ENCODE measurements at regions not wholly inside any gene's neighbourhood (a gene's known extent, or its start where the extent isn't known, plus 50 kb on each side); places are given as distances from the start of the nearest gene placed in this dataset.

DNA sequence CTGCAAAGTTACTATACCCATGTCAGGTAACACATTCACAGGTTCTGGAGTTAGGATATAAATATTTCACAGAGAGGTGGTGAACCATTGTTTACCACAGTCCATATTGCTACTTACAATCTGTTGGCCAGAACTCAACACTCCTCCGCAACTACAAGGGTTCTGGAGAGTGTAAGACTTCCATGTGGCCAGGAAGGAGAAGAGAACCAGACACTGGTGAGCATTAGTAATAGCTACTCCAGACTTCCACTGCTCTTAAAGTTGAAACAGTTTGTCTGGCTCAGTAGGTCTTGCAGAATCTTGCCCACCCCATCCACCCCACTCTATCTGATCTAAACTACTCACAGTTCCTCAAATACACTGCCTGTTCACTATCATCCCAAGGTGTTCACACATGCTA, 369.6 kb downstream of the DUSP6 start:
- no peak for DNase-seq

DNA sequence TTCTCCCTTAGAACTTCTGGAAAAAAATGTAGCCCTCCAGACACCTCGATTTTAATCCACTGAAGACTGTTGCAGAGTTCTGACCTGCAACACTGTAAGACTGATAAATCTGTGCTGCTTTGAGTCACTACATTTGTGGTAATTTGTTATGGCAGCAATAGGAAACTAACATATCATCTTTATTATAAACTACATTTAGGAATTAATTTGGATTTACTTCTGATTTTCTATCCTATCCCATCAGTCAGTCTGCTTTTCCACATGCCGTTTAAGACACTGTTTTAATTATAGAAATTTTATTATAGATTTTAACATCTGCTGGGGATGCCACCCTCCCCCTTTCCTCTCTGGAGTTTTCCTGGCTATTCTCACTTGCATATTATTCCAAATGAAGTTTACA, 375.2 kb downstream of the DUSP6 start:
- no peak for DNase-seq

DNA sequence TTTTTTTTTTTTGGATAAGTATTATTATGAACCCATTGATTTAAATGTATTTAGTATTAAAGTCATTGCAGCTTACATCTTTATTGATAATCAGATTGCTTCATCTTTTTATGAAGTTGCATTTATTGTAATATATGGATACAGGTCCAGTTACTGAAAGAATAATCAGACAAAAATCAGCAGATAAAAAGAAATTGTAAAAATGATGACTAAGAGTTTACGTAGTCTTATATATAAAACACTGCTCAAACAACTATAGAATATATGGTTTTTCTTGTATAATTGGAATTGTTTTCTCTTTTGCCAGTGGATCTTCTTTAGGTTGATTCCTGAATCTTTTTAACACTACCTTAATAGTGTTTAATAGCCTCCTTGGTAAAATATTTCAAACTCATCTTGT, 378.3 kb downstream of the DUSP6 start:
- no peak for DNase-seq

DNA sequence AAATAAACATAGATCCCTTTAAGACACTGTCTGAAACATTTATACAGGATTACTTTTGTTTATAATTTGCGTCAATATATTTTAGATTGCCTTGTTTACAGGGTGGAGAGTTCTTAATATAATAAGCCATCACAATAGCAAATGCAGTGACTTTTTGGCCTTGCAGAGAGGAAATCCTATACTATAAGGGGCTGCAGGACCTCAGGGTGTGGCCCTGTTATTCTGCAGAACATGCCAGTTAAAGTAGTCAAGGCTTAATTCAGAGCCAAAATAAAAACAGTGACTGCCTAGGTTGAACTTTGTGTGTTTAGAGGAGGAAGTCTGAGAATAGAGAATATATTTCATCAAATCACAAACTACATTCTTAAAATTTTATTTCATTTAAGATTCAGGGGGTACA, 381.6 kb downstream of the DUSP6 start:
- no peak for DNase-seq

DNA sequence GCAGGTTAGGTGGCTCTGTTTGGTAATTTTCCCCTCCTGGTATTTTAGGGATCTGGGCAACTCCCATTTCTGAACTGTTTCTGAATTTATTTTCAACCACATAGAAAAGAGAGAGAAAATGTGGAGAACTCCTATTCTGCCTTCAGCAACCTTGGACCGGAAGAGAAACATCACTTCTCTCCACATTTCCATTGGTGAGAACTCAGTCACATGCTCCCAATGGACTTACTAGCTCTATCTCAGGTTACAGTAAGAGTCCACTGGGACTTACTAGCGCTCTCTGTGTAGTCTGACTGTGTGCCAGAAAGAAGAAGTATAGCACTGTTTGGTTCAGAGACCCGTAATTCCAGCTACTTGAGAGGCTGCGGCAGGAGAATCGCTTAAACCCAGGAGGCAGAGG, 383.2 kb downstream of the DUSP6 start:
- no peak for DNase-seq

DNA sequence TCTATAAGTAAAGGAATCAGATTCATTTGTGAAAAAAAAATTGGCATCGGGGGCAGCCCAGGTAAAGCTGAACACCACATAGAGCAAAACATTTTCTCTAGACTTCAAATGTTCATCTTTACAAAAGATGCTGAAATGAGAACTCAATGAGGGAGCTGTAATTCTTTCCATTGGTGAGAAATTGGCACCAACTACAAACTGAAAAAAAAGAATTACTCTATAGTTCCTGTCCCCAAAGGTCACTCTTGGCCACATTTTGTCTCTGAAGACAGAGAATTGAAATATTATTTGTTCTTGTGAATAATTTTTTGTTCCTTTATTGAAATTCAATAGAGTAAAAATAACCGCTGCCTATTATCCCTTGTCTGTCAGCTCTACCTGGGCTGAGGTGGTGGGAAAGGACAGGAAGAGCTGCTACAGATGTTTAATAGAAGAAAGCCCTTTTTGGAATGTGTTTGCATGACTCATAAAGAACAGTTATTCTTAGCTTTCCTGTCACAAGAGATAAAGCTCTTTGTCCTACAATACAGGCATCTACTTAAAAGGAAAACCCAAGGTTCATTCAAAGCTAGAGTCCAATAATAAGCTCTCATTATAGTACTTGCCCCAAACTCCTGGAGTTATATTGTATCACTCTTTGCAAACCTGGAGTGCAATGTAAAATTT, 380.1 kb upstream of the KITLG start:
- no peak for DNase-seq

DNA sequence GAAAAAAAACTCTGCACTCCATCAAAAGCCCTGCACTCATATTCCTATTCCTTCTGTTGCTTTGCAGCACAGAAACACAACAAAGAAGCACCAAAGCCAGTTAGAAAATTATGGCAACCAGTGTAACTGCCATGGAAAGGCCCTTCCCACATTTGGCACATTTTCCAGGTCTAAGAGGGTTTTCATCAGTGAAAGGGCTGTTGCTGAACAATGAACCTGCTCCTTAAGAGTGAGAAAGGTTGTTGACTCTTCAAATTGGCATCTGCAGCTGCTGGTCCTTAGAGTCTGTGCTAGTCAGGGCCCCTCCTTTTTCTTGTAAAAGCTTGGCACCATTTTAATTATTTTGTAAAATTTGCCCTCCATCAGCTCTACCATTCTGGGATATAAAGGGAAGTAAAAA, 378.7 kb upstream of the KITLG start:
- no peak for DNase-seq

DNA sequence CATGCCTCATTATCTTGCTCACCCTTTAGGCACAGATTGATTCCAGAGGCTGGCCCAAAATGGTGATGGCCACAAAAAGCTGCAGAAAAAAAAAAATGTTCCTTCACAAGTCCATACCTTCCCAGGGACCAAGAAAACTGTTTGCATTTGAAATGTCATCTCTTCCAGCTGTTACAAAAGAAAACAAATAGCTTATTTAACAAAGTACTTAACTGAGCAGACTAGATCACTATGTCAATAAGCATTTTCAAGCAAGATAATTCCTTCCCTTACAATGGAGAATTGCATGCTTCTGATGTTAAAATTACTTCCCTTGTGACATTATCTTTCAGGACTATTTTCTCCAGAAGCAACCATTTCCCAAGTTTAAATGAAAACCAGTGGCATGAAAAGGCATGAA, 377.9 kb upstream of the KITLG start:
- no peak for DNase-seq

DNA sequence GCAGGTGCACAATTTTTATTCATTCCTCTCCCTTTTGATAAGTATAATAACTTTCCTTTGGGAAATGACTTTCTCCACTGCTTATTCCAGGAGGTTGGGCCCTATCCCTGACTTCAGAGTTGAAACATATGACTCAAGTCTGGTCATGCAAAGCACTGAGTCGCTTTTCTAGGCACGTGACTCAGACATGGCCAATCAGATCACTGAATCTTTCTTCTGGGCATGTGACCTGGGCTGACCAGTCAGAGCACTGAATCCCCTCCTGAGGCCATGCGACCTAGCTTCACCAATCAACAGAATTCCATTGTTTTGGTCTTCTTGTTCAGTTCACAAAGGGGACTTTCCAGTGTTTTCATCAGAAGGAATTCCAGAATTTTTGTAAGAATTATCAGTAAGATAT, 377.1 kb upstream of the KITLG start:
- no peak for DNase-seq

DNA sequence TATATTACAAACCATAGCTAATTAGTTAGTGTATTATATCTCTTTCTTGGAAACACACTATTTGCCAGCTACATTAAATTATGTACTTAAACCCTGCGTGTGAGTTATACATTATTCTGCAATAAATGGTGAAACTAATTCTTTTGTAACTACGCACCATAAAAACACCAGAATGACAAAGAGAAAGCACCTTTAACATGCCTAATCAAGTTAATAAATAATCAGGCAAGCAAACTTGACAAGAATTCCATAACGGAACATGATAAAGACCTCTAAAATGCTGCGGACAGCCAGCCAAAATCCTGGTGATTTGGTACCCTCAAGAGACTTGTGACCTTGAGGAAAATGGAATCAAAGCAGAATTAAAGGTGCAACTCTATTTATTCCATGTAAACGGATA, 375.3 kb upstream of the KITLG start:
- DNase-seq = no peak

DNA sequence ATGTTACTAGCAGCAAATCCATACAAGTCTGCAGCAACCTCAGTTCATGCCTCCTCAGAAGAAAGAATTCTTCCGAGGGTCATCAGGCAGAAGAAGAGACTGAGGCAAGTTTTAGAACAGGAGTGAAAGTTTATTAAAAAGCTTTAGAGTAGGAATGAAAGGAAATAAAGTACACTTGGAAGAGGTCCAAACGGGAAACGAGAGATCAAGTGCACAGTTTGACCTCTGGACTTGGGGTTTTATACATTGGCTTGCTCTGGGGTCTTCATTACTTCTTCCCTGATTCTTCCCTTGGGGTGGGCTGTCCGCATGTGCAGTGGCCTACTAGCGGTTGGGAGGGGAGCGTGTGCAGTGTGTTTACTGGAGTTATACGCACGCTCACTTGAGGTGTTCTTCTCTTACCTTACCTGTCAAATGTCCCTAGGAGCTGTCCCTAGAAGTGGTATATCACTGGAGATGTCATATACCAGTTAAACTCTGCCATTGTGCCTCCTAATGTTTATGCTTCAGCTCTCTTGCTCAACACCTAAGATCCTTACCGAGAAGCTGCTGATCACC, 372.8 kb upstream of the KITLG start:
- DNase-seq = no peak

DNA sequence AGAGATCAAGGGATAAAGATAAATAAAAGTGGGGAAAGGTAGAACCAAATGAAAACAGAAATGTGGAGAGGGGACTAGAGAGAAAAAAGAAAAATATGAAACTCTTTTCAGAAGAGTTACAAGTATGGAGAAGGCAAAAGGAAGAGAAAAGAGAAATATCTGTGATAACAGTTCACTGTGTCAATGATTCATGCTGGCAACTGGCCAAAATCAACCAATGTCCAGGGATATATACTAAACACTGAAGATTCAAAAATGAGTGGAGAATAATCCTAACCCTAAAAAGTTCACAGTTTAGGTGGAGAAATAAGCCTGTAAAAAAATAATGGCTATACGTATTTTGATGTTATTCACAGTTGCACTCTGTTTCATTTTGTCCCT, 372.3 kb upstream of the KITLG start:
- no peak for DNase-seq

DNA sequence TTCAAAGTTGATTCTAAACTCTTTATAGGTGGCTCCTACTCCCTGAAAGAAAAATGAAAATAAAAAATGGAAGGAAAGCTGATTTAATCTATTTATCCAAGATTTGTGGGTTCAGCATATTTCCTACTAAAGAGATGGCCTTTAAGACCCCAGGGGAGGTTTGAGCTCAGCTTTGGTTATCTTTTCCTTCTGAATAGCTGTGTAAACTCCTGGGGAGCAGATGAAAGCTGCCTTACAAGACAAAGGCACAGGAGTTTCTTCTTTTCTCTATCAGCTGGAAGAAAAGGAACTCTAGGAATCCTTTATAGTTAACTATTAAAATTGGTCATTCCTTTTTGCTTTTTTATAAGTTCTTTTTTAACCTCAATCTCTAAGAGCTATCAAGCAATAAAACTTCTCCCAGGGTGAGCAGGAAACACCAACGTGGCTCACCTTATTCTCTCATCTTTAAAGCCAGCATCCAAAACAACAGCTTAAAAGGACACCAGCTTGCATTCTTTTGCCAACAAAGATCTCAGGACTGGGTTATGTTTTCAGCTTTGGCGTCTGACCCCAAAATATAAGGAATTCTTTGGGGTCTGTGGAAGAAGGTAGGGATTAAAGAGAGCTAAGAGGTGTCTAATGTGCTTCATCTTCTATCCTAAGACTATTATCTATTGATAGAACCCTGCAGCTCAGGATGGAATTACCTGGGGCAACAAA, 371.7 kb upstream of the KITLG start:
- DNase-seq = no peak

DNA sequence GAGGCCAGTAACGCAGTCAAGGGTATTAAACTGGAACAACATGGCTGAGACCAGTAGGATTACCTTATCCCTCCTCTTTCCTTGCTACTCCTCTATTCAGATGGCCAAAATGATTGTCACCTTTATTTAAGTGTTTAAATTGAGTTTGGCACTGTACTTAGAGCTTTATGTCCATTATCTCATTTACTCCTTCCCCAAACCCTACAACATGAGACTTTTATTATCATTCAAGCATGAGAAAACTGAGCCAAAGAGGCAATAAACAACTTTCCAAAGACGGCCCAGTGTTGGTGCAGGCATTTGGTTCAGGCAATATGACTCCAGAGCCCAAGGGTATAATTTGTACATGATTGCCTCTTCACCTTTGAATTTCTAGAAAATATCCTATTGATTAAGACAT, 370.9 kb upstream of the KITLG start:
- DNase-seq = no peak

DNA sequence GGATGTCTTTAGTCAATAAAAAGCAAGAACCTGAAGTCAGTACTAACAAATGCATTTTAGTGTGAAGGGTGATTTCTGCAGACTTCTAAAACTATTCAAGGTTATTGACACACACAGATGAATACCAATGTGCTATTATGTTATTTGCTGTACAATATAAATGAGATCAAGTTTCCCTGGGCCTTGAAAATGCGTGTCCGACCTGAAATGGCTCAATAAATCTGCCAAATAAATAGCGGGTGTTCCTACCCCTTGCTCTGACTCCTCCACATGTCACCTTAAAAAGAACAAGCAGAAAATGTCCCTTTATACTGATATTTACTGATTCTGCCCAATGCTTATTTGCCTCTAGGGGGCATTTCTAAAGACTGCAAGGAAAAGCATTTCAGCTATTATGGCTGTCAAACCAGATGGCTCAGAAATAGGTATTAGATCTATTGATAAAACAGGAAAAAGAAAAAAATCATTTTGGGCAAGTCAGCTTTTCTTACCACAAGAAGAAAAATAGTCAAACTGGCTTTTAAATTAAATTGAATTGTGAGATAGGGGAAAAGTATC, 367.3 kb upstream of the KITLG start:
- no peak for DNase-seq

DNA sequence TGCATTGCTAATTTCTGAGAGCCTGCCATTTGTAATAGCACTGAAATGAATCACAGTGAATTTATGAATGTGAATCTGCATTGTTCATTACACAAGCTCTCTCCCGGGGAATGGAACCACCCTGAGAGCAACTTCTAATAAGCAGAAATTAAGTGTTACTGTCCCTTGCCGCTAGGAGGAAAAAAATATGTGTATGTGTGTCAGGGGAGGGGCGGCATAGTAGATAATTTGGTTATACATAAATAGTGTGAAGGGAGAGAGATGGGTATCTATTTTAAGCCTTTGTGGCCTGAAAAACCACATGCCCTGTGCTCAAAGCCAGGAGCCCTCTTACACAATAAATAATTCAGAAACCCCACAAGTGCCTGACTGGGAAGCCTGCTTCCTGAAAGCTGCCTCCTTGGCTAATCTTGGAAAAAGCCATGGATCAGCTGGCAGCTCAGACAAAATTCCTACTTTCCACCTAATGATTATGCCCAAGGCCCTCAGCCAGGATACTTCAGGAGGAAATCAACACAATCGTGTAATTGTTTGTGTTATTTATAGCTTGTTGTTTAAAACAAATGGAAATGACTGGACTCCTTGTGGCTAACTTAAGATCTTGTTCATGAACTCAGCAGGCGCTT, 366.2 kb upstream of the KITLG start:
- DNase-seq = no peak

DNA sequence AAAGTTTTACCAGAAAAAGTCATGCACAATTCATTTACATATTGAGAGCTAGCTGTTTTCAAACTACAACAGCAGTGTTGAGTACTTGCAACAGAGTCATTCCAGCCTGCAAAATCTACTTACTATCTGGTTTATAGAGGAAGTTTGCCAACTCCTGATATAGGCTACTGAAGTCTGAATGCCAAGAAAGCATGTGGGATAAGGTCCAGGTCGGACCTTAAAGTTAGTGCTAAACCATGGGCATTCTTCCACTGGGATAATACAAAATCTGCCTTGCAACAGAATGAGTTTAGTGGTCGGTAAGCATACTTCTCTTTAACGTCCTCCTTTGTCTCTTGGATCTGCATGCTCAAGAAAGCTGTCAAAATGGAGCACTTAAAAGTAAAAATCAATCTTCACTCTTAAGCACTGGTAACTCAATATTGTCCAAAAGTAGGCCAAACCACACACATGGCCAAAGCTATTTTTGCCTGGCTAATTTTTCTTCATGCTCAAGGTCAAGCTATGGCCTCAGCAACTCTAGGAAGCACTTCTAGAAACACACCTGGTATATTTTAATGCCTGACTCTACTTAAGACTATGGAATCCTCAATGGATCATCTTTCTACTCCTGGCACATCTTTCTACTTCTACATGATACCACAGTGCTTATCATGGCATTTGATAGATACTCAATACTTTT, 364.9 kb upstream of the KITLG start:
- DNase-seq = no peak

DNA sequence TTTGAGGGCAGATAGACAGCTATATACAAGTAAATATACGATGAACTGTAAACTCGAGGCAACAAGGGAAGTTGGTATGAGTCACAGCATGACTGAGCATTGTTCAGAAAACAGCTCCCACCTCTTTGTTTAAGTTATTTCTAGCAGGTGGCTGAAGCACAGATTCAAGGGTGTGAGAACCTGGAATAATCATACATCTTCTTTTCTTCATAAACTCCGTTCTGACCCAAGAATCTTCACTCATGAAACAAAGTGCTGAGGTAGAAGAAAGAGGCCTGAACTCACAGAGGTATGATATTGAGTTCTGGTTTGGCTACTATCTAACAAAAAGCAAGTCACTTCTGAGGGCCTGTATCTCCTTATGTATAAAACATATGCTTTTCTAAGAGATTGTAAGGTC, 364.1 kb upstream of the KITLG start:
- DNase-seq = no peak

DNA sequence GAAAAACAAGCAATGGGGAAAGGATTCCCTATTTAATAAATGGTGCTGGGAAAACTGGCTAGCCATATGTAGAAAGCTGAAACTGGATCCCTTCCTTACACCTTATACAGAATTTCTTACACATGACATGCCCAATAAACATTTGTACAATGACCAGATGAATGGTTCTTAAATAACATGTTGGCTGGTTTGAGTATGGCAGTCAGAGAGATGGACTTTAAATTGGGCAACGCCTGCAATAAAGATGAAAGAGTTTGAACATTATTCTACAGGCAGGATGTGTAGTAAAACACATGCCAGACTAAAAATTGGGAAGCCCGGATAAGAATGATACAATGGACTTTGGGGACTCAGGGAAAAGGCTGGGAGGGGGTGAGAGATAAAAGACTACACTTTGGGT, 360.6 kb upstream of the KITLG start:
- no peak for DNase-seq

DNA sequence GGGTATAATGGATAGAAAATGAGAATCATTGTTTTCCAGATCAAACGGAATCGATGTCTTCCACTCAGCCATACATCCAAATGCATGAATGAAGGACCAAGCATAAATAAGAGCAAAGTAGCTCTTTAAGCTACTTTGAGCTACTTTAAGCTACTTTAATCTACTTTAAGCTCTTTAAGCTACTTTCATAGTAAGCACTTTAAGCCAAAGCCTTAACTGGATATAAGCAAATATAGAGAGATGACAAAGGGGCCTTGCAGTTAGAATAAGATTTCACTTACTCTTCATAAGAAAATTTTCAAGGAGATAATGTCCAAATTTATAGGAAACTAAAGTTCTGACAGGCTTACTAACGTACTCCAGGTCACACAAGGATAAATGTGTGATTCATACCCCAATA, 355.6 kb upstream of the KITLG start:
- no peak for DNase-seq

DNA sequence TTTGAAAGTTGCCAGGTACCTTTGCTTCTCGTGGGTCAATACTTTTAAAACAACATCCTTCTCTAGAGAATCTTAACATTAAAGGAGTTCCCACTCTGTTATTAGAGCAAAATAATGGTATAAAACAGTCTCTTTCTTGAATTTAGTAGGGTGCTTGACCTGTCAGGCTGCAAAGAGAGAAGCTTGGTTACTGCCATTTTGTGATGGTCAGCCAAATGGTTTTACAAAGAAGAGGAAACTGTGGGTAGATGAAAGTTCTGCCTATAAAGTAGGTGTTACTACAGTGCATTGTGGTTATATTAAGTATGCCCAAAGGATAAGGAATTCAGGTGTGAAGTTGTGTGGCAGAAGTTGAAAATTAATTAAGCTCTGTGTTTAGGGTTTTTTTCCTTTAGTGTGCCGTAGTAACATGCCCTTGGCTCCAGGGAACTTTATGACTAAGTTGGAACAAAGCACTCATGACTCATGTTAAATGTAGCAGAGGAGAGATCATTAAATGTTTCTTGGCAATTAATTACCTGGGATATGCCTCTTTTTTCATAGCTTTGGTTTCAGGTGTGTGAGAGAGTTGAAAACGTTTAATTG, 354.0 kb upstream of the KITLG start:
- no peak for DNase-seq

DNA sequence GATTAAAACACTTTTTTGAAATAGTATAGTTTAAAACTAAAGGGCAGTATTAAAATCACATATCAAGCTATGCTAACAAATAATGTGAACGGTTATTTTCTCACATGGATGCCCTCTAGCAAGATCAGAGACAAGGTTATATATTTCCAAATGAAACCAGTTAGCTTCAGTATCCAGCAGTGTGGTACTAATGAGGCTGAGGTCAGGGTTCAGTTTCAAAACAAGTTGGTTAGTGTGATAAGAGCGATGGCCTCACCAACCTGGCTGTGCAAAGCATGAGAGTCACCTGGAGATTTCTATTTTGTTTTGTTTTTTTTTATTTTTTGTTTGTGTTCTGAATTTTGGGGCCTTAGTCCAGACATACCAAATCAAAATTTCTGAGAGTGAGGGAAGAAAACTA, 352.2 kb upstream of the KITLG start:
- no peak for DNase-seq

DNA sequence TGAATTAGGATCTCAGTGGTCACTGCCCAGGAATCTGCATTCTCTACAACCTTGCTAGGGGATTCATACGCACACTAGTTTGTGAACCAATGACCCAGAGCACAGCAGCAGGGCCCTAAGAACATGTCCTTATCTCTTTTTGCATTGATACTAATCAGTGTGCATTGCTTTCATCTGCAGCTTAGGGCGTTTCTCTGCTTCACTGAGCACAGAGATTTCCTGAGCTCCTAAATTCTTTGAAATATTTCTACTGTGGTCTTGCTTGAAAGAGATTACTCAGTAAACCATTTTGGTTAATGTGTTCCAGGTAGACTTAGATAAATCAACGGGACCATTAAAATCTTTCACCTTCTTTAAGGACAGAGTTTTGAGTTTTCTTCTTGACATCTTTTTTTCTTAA, 351.3 kb upstream of the KITLG start:
- DNase-seq = no peak
